Uterus (tissue), 2 donors: ENCODE measurements at regions not wholly inside any gene's neighbourhood (a gene's known extent, or its start where the extent isn't known, plus 50 kb on each side); places are given as distances from the start of the nearest gene placed in this dataset.

Experiments used
- CTCF ChIP-seq, 4 experiments: fragments of 200-600 bp in 2 of 4; fragments of 450-650 bp in 2 of 4; sonication (generic) in 2 of 4; IDR thresholded peaks; one replicate each; pipeline ENCODE4 v1.5.1; 2016 to 2019; ENCODE audit warnings: antibody characterized with exemption in 4 of 4, mild to moderate bottlenecking in 2 of 4, moderate library complexity in 1 of 4
- POLR2A ChIP-seq, 2 donors: fragments of 450-650 bp; IDR thresholded peaks; one replicate each; pipeline ENCODE4 v1.6.1; 2016; ENCODE audit warnings: antibody characterized with exemption in 2 of 2, mild to moderate bottlenecking in 1 of 2, moderate library complexity in 1 of 2

- TF ChIP-seq CTCF (IDR thresholded peaks at IDR 0.05) (no peak), POLR2A (IDR thresholded peaks at IDR 0.05) (no peak)
These were observed 278.9 kb upstream of the HDAC4 start for GRCh38 chr2:239679755-239680154.
